GM06990 (cell line): ENCODE measurements at regions not wholly inside any gene's neighbourhood (a gene's known extent, or its start where the extent isn't known, plus 50 kb on each side); places are given as distances from the start of the nearest gene placed in this dataset.

ENCODE experiments used
- DNase-seq: peaks from one replicate; pipeline ENCODE4 v3.0.0-alpha.2; 2011; ENCODE audit not compliant: insufficient read length; ENCODE audit errors: extremely low read depth
- H3K27me3 ChIP-seq: replicated peaks from 2 replicates; pipeline ENCODE4 v1.6.0; 2011; ENCODE audit warnings: low read length; ENCODE audit not compliant: control insufficient read depth, insufficient read depth
- H3K36me3 ChIP-seq: 2 replicates; pipeline ENCODE4 v1.5.1; 2011; ENCODE audit warnings: low read length; ENCODE audit not compliant: control insufficient read depth, insufficient read depth
- H3K4me3 ChIP-seq: replicated peaks from 2 replicates; pipeline ENCODE4 v1.5.1; 2011; ENCODE audit warnings: low read depth, mild to moderate bottlenecking, control low read depth, low read length
- TF ChIP-seq, protein P1 (sequence below): IDR thresholded peaks from 2 replicates; pipeline ENCODE4 v1.5.1; 2011; ENCODE audit warnings: low read length, control low read depth, mild to moderate bottlenecking, inconsistent platforms; ENCODE audit not compliant: insufficient read depth, poor library complexity, severe bottlenecking

DNA sequence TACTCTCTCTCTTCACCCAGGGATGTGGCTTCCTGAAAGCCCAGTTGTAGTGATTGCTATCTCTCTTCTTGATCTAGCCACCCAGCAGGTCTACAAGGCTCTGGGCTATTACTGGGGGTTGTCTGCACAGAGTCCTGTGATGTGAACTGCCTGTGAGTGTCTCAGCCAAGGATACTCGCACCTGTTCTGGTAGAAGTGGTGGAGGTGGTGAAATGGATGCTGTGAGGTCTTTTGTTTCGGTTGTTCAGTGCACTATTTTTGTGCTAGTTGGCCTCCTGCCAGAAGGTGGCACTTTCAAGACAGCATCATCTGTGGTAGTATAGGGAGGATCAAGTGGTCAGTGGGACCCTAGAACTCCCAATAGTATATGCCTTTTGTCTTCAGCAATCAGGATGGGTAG lies 268.0 kb downstream of the GABRG1 start:
- no peak for DNase-seq
- no peaks in the 10 kb centered on the region for H3K27me3 ChIP-seq
- H3K4me3 ChIP-seq = no peak overlapping the region
- TF ChIP-seq, protein P1, sequence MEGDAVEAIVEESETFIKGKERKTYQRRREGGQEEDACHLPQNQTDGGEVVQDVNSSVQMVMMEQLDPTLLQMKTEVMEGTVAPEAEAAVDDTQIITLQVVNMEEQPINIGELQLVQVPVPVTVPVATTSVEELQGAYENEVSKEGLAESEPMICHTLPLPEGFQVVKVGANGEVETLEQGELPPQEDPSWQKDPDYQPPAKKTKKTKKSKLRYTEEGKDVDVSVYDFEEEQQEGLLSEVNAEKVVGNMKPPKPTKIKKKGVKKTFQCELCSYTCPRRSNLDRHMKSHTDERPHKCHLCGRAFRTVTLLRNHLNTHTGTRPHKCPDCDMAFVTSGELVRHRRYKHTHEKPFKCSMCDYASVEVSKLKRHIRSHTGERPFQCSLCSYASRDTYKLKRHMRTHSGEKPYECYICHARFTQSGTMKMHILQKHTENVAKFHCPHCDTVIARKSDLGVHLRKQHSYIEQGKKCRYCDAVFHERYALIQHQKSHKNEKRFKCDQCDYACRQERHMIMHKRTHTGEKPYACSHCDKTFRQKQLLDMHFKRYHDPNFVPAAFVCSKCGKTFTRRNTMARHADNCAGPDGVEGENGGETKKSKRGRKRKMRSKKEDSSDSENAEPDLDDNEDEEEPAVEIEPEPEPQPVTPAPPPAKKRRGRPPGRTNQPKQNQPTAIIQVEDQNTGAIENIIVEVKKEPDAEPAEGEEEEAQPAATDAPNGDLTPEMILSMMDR = no peak
- no peaks in the 10 kb centered on the region for H3K36me3 ChIP-seq

DNA sequence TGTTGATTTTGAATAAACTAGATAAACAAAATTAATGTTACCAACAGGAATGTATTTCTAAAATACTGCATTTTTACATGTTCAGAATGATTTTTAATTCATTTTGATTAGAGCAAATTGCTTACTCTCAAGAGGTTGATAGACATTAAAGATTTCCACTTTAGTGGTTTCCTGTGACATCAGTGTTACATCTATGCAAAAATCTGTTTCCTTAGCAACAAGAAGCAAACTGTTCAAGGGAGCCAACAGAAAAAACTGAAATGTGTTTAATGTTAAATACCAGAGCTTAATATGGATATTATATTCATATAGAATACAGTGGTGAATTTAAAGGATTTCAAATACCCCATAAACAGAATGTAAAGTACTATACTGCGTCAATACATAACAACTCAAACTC lies 277.8 kb downstream of the GABRG1 start:
- no peak overlapping the region for H3K4me3 ChIP-seq
- TF ChIP-seq, protein P1 = no peak
- no peaks in the 10 kb centered on the region for H3K27me3 ChIP-seq
- DNase-seq = no peak
- H3K36me3 ChIP-seq = no peaks in the 10 kb centered on the region

DNA sequence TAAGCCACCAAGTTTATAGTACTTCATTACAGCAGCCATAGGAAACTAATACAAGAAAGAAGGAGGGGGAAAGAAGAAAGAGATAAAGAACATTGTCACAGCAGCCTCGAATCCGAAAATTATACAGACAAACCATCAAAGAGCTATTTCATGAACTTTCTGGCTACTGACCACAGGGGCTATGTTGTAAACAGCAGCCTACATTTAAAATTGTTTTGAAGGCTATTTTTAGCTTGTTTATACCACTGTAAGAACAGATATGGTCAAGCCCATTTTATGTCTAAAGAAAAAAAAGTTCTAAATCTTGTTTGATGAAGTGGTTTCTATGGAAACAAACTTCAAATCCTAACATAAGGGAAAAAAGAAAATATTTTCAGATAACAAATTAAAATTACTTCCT lies 282.1 kb downstream of the GABRG1 start:
- DNase-seq = no peak
- TF ChIP-seq, protein P1 = no peak
- Histone ChIP-seq H3K36me3 (no peaks in the 10 kb centered on the region), H3K4me3 (no peak overlapping the region), H3K27me3 (no peaks in the 10 kb centered on the region)

DNA sequence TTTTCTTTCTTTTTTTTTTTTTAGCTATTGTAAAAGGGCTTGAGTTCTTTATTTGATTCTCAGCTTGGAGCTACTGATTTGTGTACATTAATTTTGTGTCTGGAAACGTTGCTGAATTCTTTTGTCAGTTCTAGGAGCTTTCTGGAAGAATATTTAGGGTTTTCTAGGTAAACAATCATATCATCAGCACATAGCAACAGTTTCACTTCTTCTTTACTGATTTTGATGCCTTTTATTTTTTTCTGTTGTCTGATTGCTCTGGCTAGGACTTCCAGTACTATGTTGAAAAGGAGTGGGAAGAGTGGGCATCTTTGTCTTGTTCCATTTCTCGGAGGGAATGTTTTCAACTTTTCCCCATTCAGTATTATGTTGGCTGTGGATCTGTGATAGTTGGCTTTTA lies 292.2 kb downstream of the GABRG1 start:
- Histone ChIP-seq H3K4me3 (no peak overlapping the region), H3K36me3 (no peaks in the 10 kb centered on the region), H3K27me3 (no peaks in the 10 kb centered on the region)
- DNase-seq = no peak
- TF ChIP-seq, protein P1 = no peak

DNA sequence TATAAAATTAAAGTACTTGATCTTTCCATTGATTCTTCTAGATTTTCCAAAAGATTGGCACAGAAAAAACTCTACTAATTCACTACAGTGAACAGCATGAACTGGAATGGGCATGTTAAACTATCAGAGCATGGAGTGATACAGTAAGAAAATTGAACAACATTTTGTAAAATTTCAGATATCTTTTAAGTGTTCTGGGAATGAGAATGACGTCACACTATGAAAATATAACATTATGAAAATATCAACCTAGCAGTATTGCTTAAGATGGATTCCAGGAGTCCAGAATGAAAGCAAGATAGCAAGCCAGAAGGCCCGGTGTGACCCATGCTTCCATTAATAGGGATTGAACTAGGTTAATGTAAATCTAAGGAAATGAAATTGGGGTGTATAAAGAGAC lies 319.9 kb downstream of the GABRG1 start:
- TF ChIP-seq, protein P1 = no peak
- Histone ChIP-seq H3K36me3 (no peaks in the 10 kb centered on the region), H3K4me3 (no peak overlapping the region), H3K27me3 (no peaks in the 10 kb centered on the region)
- DNase-seq = no peak

DNA sequence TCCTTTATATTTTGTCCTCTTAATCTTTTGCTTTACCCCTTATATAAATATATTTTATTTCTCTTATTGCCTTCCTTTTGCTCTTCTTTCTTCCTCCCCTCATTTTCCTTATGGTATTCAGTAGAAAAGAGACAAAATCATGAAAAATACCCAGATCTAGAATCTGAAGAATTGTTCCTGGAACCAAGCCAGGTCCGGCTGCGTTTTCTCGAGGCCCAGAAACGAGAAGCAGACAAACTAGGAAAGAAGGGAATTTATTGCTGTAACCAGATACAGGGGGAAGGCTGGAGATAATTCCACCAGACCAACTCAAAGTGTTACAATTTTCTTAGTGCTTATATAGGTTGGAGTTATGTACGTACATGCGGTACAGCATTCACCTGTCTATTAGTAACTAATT lies 328.7 kb downstream of the GABRG1 start:
- DNase-seq = no peak
- TF ChIP-seq, protein P1 = no peak
- no peaks in the 10 kb centered on the region for H3K36me3 ChIP-seq
- no peak overlapping the region for H3K4me3 ChIP-seq
- no peaks in the 10 kb centered on the region for H3K27me3 ChIP-seq
